Testis (tissue), 2 donors: ENCODE measurements at regions not wholly inside any gene's neighbourhood (a gene's known extent, or its start where the extent isn't known, plus 50 kb on each side); places are given as distances from the start of the nearest gene placed in this dataset.

Experiments
- CTCF ChIP-seq, 3 experiments: fragments of 450-650 bp in 2 of 3; fragments of 200-600 bp in 1 of 3; sonication (generic) in 1 of 3; IDR thresholded peaks; one replicate each; pipeline ENCODE4 v1.5.1; 2016 to 2019; ENCODE audit warnings: antibody characterized with exemption in 3 of 3, mild to moderate bottlenecking in 2 of 3, moderate library complexity in 1 of 3
- POLR2A ChIP-seq: fragments of 450-650 bp; IDR thresholded peaks from one replicate; pipeline ENCODE4 v1.6.1; 2017; ENCODE audit warnings: antibody characterized with exemption, mild to moderate bottlenecking, moderate library complexity

- TF ChIP-seq POLR2A (no peak), CTCF (IDR thresholded peaks at IDR 0.05) (no peak)
These were observed 547.2 kb downstream of the IRX1 start for GRCh38 chr5:4142842-4143241.
